GM12872 (cell line): ENCODE measurements at regions not wholly inside any gene's neighbourhood (a gene's known extent, or its start where the extent isn't known, plus 50 kb on each side); places are given as distances from the start of the nearest gene placed in this dataset.
A peak's percentile ranks its signal among the peaks of the same experiment; 100 is the strongest.

Source experiments
- CTCF ChIP-seq: IDR thresholded peaks from 3 replicates; pipeline ENCODE4 v1.5.1; 2011; ENCODE audit warnings: low read depth, mild to moderate bottlenecking, low read length, moderate library complexity; ENCODE audit not compliant: insufficient read depth

GRCh38 chr2:42924418-42924886 lies 132.1 kb upstream of the HAAO start:
- no peak for TF ChIP-seq CTCF

GRCh38 chr2:42923580-42924417 lies 131.4 kb upstream of the HAAO start:
- no peak for TF ChIP-seq CTCF

GRCh38 chr2:42922790-42923579 lies 130.6 kb upstream of the HAAO start:
- no peak for TF ChIP-seq CTCF

GRCh38 chr2:42922293-42922692 lies 129.9 kb upstream of the HAAO start:
- TF ChIP-seq CTCF = no peak

GRCh38 chr2:42921721-42922120 lies 129.3 kb upstream of the HAAO start:
- no peak for TF ChIP-seq CTCF

- 0 out of 3 replicates have a peak, but pooled peaks have one; percentile 14 for TF ChIP-seq CTCF
Measured at GRCh38 chr2:42921147-42921520, 128.8 kb upstream of the HAAO start.

GRCh38 chr2:42920446-42921146 lies 128.2 kb upstream of the HAAO start:
- no peak for TF ChIP-seq CTCF
